Stimulated activated CD8-positive, alpha-beta memory T cell treated with anti-CD3 and anti-CD28 coated beads, Interleukin-15, amount 100 ng/mL, for 24 hours (primary cell): ENCODE measurements at regions not wholly inside any gene's neighbourhood (a gene's known extent, or its start where the extent isn't known, plus 50 kb on each side); places are given as distances from the start of the nearest gene placed in this dataset.
"Not testable (repeated sequence)": the region's sequence is repeated elsewhere in the genome, so short reads cannot be mapped to it uniquely, and the experiment has no call there.

Experiments
- DNase-seq: peaks from one replicate; pipeline ENCODE4 v3.0.0-alpha.2; 2020; ENCODE audit warnings: low read depth

DNA sequence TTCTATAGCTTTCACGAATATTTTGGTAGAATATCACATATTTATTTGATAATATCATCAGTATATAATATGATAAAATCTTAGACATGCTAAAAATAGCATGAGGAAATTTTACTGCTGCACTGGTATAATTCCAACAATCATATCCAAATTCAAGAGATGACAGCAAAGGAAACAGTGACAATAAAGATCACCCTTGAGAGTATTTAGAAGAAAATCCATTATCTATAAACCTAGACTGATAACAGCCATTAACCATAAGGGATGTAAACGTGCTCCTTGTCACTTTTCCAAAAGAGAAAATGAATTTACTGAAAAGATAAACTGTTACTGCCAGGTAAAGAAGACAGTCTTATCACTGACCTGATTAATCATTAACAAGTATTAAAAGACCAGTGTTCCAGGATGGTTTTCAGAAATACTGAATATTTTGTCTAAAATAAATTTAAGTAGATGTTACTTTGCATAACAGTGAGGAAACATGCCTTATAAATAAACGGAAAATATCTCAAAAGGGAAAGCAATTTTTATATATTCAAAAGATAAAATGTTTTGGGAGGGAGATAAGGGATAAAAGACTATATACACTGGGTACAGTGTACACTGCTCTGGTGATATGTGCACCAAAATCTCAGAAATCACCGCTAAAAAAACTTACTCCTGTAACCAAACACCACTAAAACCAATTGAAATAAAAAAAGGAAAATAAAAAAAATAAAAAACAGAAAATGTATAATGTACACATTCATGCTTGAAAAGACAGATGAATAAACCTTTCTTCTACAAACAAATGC is 1704.7 kb downstream of the HACE1 start:
- DNase-seq: no peak

DNA sequence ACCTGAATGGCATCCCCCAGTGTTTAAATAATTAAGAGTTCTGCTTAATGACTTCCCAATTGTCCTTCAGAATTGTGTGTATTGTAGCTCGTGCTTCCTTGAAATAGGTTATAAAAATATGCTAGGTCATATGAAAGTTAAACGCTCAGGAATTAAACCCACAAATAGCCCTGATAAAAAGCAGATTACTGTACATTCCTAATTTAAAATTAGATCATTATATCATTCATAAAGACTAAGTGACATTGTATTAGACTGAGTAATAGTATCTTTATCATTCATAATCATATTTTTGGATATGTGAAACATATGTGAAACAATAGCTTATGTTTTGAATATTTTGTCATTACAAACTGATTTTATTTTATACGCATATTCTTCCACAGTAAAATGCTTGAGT is 1706.7 kb downstream of the HACE1 start:
- DNase-seq: no peak

DNA sequence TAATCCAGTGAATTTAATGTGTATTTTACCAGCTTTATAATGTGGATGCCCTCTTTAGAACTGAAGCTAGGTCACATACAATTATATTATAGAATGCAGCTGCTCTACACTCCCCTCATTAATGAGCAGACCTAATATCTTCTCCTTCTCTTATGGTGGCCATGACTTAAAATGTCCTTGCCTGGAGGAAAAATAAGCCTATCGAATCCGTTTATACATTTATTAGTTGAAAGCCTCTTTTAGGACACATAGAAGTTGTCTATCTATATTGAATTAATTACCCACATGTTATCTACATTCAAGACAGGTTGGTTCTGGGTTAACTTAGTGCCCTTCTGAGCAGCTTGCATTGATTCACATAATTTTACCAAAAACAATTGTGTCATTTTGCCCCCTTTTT is 1716.8 kb downstream of the HACE1 start:
- no peak for DNase-seq

DNA sequence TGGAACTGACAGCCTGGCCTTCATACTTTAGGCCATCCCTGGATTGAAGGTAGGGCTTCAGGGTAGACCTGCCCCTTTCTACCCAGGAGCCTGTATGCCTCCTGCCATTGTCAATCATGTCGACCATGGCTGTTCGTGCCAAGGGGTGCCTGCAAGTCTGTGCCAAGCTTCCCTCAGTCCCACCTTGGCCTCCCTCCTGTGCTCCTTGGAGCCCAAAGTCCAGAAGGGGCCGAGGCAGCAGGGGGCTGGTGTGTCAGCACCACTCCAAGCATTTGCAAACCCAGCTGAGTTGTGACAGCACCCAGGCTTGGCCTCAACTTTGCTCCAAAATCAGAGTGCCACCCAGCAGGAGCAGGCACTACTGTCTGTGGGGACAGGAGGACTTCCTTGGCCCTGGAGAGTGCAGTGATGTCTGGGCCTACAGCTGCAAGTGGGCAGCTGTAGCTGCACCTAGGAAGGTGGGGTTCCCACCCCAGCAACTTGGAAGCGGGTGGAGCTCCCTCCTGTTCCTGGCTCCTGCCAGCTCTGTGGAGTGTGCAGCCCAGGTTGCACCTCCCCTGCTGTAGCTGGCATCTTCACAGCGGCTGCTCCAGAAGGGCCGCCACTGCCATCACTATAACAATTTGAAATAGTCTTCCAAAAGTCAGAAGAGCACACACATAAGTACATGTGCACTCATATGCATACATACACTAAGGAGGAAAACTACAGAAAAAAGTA is 1719.3 kb downstream of the HACE1 start:
- DNase-seq: no peak

DNA sequence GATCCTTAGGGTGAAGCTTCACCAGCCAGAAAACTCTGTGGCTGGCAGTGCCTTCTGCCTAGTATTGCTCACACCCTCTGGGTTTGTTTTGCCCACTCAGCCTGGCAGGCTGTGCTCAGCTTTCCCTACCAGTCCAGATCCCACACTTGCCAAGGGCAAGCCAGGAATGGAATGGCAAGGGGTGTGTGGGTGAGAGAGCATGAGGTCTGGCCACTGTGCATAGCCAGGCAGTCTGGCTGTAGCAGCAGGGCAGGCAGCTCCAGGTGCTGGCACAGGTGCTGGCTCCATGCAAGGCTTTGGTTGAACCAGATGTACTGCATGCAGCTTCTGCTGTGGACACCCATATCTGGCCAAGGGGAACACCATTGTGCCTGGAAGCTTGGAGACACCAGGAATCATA is 1720.3 kb downstream of the HACE1 start:
- DNase-seq: no peak

DNA sequence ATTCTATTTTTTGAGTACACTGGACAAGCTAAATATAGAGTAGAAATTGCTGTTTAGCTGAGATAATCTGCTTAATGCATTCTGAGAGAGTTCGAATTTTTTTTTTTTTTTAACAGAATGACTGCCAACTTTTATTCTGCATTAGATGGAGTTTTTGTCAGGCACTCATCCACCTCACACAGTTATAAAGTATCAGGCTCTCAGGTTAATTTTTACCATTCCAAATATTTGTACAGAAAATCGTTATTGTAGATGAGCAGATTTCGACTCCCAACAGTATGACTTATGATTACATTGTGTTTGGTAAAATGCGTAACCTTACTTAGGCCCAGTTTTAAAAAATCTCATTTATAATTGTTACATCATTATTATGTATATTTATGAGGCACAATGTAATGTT is 1731.0 kb downstream of the GRIK2 start:
- DNase-seq: no peak

DNA sequence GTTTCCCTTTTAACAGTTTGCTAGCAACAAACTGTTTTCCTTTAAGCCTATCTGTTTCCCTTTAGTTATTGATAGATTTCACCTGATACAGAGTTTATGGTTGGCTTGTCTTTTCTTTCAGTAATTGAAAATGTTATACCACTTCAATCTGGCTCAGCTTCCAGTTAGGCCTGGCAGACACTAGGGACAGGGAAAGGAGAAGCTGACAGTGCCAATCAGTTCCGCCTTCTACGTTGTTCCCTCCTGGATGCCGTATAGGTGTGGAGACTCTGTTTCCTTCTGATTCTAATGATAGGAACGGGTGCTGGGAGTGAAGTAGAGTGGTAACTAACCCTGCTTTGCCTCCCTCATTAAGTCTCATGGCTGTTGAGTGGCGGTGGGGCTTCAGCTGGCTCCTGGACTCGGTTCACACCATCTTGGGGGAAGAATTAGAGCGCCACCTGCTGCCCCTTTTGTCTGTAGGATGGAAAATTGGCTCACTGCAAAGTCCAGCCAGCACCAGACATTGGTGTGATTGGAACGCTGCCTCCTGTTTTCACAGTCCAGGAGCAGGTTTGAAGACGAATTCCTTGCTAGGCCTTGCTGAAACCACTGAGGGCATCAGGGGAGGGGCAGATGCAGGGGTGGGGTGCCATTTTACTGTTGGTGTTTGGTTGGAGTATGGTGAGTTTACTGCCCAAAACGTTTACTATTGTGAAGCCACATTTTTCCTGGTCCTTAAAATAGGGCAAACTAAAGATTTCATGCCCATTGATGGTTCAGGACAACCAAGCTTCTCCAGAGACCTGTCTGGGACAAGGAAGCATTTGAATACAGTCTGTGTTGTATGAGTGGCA is 1729.5 kb downstream of the GRIK2 start:
- no peak for DNase-seq

DNA sequence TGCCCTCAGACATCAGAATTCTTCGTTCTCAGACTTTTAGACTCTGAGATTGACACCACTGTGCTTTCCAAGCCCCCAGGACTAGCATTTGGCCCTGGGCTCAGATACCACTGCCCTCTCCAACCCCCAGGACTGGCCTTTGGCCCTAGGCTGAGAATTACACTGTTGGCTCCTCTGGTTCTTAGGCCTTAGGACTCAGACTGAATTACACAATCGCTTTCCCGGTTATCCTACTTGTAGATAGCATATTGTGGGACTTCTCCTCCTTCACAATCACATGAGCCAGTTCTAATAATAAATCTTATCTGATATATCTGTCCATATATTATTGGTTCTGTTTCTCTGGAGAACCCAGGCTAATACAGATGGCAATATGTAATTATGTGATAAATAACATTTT is 1725.5 kb downstream of the GRIK2 start:
- no peak for DNase-seq

DNA sequence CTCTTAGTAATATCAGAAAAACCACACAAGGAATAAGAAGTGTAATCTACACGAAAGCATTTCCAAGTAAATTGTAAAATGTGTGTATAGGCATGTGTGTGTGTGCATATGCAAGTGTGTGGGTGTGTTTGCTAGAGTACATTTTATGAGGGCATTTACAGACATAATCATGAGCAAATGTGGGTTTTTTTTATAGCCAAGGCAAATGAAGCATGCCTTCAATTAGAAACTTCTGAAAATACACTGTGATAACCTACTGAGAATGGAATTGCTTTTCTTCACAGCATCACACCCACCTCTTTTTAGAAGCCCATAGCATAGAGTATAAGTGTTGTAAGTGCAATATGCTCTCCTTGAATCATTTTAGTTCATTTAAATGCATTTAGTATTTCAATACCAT is 1721.1 kb downstream of the GRIK2 start:
- DNase-seq: no peak

DNA sequence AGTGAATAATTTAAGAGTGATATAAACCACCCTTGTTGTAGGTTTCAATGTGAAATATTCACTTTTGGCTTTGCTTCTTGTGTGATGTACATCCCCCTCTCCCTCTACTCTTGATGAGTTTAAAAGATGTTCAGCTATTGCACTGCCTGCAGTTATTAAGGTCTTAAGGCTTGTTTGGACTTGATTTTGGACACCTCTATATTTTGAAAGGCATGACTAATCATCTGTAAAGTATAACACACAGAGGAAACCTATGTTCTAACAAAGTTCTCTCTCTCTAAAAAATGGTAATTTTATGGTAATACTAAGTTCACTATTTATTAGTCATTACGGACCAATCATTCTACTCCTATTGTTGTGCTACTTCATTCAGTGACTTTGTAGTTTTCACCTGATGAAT is 1719.9 kb downstream of the GRIK2 start:
- no peak for DNase-seq

DNA sequence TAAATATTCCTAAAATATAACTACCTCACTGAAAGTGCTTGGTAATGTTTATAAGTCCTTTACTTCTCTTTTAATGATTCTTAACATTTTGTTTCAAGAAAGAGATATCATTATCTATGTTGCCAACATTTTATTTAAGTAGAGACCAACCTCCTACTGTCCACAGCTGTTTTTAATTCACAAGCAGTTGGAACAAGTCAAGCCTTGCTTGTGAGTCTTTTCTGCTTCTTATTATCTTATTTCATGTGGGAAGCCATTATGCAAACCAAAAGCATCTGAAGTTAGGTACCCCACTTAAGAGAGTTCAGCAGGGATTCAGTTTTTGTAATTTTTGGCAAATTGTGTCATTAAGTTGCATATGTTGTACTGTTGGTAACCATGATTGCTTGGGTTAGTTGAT is 1714.5 kb downstream of the GRIK2 start:
- no peak for DNase-seq

DNA sequence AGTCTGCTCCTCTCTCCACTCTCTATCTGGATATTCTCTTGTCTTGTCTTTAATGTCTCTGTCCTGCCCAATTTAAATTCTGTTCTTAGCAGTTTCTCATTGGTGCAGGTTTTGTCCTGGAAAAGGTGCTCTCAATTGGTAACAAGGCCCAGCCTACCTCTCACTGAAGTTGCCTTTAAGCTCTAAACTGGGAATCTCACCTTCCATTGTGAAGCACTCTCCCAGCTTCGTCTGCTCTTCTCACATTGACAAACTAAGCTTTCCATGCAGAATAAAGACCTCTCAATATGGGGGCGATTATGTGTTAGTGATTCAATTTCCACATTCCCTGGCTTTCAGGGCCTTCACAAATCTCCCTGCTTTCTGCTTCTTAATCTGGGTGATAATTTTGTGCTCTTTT is 1712.2 kb downstream of the GRIK2 start:
- DNase-seq: no peak

DNA sequence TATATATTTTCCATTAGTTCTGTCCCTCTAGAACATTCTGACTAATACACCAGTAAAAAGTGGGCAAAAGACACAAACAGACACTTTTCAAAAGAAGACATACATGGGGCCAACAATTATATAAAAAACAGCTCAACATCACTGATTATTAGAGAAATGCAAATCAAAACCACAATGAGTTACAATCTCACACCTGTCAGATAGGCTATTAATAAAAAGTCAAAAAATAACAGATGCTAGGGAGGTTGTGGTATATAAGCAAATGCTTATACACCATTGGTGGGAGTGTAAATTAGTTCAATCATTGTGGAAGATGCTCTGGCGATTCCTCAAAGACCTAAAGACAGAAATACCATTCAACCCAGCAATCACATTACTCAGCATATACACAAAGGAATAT is 1707.8 kb downstream of the GRIK2 start:
- DNase-seq: no peak

DNA sequence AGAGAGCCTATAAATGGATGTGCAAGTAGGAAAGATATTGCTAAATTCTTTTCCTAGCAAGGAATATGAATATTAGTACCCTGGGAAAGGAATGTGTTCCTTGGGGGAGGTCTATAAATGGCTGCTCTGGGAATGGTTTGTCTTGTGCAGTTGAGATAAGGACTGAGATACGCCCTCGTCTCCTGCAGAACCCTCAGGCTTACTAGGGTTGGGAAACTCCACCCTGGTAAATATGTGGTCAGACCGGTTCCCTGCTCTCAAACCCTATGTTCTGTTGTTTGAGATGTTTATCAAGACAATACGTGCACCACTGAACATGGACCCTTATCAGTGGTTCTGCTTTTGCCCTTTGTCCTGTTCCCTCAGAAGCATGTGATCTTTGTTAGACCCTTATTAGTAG is 1698.9 kb downstream of the GRIK2 start:
- DNase-seq: not testable (repeated sequence)

DNA sequence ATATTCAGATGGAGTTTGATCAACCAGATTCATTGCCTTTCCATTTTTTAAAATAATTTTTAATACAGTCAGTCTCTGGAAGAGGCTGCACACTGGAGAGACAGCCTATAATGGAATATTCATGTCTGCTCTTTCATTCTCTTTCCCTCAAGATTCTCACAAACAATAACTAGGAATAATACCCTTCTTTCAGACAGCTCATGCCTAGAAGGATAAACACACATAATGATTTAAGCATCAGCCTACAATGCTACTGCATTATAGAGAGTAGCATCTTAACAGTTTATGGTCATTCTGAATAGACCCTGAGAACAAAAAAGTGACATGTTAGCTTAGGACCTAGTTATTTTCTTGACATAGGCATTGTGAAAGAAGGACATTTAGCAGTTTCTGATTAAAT is 1692.3 kb downstream of the GRIK2 start:
- no peak for DNase-seq

DNA sequence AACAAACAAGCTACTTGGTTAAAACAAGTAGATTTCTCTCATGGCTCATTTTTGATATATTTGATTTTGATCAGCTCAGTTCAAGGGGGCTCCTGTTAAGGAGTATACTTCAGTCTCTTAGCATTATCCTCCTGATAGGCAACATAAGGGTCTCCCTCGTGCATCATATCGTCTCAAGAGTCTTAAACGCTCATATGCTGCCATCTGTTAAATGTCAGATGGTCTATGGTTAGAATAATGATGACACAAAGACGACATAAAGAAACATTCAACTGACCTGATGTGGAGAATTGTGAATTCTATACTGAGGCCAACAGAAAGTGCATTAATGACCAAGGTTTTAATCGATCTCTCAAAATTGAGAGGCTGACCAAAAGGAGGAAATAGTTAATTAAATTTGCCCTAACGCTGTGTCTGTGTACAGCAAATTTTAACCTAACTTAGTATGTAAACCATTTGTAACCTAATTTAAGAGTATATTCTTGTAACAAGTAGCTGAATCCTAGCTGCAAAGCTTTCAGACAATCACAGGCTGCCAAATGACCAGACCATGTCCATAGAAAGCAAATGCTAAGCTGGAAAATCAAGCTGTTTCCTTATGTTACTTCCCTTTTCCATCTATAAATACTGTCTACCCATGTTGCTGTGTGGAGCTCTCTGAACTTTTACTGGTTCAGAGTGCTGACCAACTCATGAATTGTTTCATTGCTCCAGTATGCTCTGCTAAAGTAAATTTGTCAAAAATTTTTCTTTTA is 1688.5 kb downstream of the GRIK2 start:
- DNase-seq: no peak

DNA sequence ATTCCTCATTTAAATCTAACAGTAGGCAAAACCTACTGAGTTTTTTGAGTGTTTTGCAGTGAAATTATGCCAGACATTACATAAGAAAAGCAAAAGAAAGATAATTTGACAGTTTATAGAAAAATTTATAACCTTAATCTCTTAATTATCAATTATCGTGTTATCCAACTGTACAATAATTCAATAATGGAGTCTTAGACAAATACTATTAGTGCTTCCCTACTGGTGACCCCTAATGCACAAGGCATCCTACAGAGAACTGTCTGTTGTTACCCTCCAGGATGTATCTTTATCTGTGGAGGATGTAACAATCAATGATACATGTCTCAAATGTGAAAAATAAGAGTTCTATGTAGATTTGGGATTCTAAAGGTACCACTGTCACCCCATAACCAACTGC is 1687.6 kb downstream of the GRIK2 start:
- no peak for DNase-seq

DNA sequence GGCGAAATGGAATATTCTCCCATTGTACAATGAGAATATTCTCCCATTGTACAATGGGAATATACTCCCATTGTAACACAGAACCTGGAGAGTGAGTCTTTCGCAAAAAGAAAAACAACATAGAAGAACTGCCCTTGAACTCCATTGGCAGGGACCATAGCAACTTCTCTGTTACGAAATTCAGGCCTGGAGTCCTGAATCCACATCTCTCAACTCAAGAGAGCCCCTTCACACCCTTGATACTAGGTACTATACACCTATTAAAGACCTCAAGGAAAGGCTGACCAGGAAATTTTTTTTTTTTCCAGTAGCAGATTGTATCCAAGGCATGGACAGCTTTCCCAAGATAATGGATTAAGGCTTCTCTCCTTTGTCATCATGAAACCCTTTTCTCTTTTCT is 1687.0 kb downstream of the GRIK2 start:
- no peak for DNase-seq

DNA sequence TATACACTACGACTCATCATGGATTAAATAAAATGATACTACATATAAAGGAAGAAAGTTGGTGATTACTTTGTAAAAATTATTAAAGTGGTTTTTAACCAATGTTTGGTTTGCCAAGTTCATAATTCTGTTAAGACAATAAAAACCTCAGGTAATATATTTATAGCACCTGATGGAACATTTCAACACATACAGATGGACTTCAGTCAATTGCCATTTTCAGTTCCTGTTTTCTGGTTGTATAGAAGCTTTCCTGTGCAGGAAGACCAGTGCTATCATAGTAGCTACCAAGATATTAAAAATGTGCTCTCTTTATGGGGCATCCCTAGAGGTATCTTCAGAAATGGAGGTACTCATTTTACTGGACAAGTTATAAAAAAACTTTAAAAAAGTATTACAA is 1686.4 kb downstream of the GRIK2 start:
- DNase-seq: no peak

DNA sequence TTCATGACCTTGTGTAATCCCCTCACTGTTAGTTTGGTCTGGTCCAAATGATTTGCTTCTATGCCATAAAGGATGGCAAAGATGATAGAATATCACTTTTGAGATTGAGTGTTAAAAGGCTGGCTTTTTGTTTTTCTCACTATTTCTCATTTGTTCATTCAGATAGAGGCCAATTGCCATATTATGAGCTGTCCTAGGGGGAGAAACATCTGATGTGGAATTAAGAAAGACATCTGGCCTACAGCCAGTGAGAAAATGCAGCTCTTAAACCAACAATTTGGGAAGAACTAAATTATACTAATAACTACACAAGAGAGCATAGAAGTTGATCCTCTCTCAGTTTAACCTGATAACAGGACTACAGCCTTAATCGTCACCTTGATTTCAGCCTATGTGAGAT is 1668.6 kb downstream of the GRIK2 start:
- DNase-seq: no peak

DNA sequence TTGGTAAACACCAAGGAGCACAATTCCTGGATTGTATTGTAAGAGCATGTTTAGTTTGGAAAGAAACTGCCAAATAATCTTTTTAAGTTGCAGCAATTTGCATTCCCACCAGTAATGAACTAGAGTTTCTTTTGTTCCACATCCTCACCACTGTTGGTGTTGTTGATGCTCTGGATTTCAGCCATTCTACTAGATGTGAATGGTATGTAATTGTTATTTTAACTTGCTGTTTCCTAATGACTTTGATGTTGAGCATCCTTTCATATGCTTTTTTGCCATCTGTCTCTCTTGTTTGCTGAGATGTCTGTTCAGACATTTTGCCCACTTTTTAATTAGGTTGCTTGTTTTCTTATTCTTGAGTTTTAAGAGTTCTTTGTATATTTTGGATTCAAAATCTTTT is 1654.1 kb downstream of the GRIK2 start:
- DNase-seq: no peak

DNA sequence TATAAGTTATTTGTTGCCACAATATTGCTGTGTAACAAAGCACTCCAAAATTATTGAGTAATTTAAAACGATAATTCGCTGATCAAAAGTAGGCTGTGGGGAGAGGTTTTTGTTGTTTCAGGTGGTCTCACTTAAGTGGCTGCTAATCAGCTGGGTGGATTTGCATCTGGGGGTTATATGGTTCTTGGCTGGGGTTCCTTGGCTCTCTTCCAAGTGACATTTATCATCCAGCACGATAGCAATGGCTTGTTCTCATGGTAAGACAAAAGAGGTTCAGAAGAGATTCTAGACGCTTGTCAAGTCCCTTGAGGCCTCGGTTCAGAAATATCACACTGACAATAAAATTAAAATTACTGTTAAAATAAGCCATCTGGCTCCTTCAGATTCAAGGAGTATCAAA is 1648.8 kb downstream of the GRIK2 start:
- DNase-seq: no peak
